GM12878 (cell line): ENCODE measurements at regions not wholly inside any gene's neighbourhood (a gene's known extent, or its start where the extent isn't known, plus 50 kb on each side); places are given as distances from the start of the nearest gene placed in this dataset.
A peak's percentile ranks its signal among the peaks of the same experiment; 100 is the strongest.

Source experiments
- ATAC-seq: fragments of 200-7000 bp; cut with Tn5 transposase; 3 replicates; pipeline ENCODE4 v1.9.1; 2020; ENCODE audit warnings: mild to moderate bottlenecking, moderate library complexity
- BruUV-seq: library from RNA; stranded (reverse); fragments of 400-500 nt; replicated peaks from 2 replicates; lab custom pipeline; 2021; lab: Mats Ljungman, UMichigan
- CTCF ChIA-PET: fragments of 300-600 bp; sonication (Branson Sonifier 250); formaldehyde crosslinking; extraction: SDS; loops from one replicate; lab custom pipeline; 2021; ENCODE audit warnings: inconsistent platforms; lab: Yijun Ruan, JAX
- POLR2A ChIA-PET: fragments of 350-600 bp; formaldehyde crosslinking; extraction: SDS; loops from one replicate; lab custom pipeline; 2021; ENCODE audit warnings: inconsistent platforms; lab: Charles Lee
- RAD21 ChIA-PET: fragments of 300-600 bp; sonication (Branson Sonifier 250); formaldehyde crosslinking; loops from one replicate; lab custom pipeline; 2023; ENCODE audit warnings: antibody characterized with exemption; ENCODE audit not compliant: unreplicated experiment; lab: Charles Lee
- SMC1A ChIA-PET: fragments of 300-600 bp; sonication (Branson Sonifier 250); formaldehyde crosslinking; loops from one replicate; lab custom pipeline; 2023; ENCODE audit not compliant: unreplicated experiment, uncharacterized antibody; lab: Charles Lee
- DNase-seq: peaks from one replicate; pipeline ENCODE4 v3.0.0-alpha.2; 2011; ENCODE audit warnings: low read depth, low spot score
- FAIRE-seq: peaks from 3 replicates; lab custom pipeline; 2011; peaks lifted over from hg19 to GRCh38; lab: Jason Lieb, UNC
- H2AFZ ChIP-seq: 2 replicates; pipeline ENCODE4 v1.6.0; 2011; ENCODE audit warnings: low read depth, low read length, control low read depth; ENCODE audit not compliant: control insufficient read depth
- H3K27ac ChIP-seq: 2 replicates; pipeline ENCODE4 v1.5.1; 2011; ENCODE audit warnings: control low read depth; ENCODE audit not compliant: control insufficient read depth, insufficient read depth
- H3K27me3 ChIP-seq, 2 experiments: replicated peaks in 1 of 2; 2 replicates each; pipeline versions ENCODE4 v1.6.0 to v1.6.1; 2011; ENCODE audit warnings: low read length in 1 of 2; ENCODE audit not compliant: control insufficient read depth in 2 of 2, insufficient read depth in 2 of 2
- H3K36me3 ChIP-seq, 2 experiments: 2 replicates each; pipeline ENCODE4 v1.5.1; 2011; ENCODE audit warnings: low read length in 1 of 2; ENCODE audit not compliant: control insufficient read depth in 2 of 2, insufficient read depth in 2 of 2
- H3K4me1 ChIP-seq: 2 replicates; pipeline ENCODE4 v1.6.1; 2011; ENCODE audit warnings: mild to moderate bottlenecking, low read length, moderate library complexity, mixed read lengths; ENCODE audit not compliant: control insufficient read depth, insufficient read depth
- H3K4me2 ChIP-seq: 2 replicates; pipeline ENCODE4 v1.6.0; 2011; ENCODE audit warnings: control low read depth; ENCODE audit not compliant: control insufficient read depth, insufficient read depth
- H3K4me3 ChIP-seq: fragments of 200-600 bp; sonication (generic); 2 replicates; pipeline ENCODE4 v1.5.1; 2016
- H3K79me2 ChIP-seq: 2 replicates; pipeline ENCODE4 v1.6.0; 2011; ENCODE audit warnings: low read length; ENCODE audit not compliant: control insufficient read depth, insufficient read depth
- H3K9ac ChIP-seq: 2 replicates; pipeline ENCODE4 v1.8.0; 2011; ENCODE audit warnings: low read length, control low read depth, mixed read lengths; ENCODE audit not compliant: control insufficient read depth, insufficient read depth
- H3K9me3 ChIP-seq: replicated peaks from 3 replicates; pipeline ENCODE4 v1.5.1; 2011; ENCODE audit warnings: mild to moderate bottlenecking, low read length; ENCODE audit not compliant: control insufficient read depth, insufficient read depth
- H4K20me1 ChIP-seq: 2 replicates; pipeline ENCODE4 v1.6.0; 2011; ENCODE audit not compliant: control insufficient read depth, insufficient read depth
- ATF7 ChIP-seq: fragments of 450-650 bp; IDR thresholded peaks from 2 replicates; pipeline ENCODE4 v1.6.1; 2016; ENCODE audit warnings: low read depth, mild to moderate bottlenecking
- BACH1 ChIP-seq: fragments of 450-650 bp; IDR thresholded peaks from 2 replicates; pipeline ENCODE4 v1.6.1; 2017; ENCODE audit warnings: mild to moderate bottlenecking, borderline replicate concordance
- BCL11A ChIP-seq: IDR thresholded peaks from 2 replicates; pipeline ENCODE4 v1.6.1; 2011; ENCODE audit warnings: low read depth, low read length
- BHLHE40 ChIP-seq, 2 experiments: fragments of 450-650 bp in 1 of 2; IDR thresholded peaks; 2 replicates each; pipeline ENCODE4 v1.6.1; 2011 to 2017; ENCODE audit warnings: low read depth in 2 of 2, borderline replicate concordance in 1 of 2, improper control_type of control experiment in 1 of 2, low read length in 1 of 2, mild to moderate bottlenecking in 1 of 2
- DPF2 ChIP-seq: fragments of 450-650 bp; IDR thresholded peaks from 2 replicates; pipeline ENCODE4 v1.6.1; 2017; ENCODE audit warnings: mild to moderate bottlenecking
- EP300 ChIP-seq, 2 experiments: fragments of 150-350 bp in 1 of 2; IDR thresholded peaks; 2 replicates each; pipeline ENCODE4 v1.6.1; 2011 to 2012; ENCODE audit warnings: low read depth in 2 of 2, low read length in 2 of 2, borderline replicate concordance in 1 of 2, improper control_type of control experiment in 1 of 2, inconsistent platforms in 1 of 2; ENCODE audit not compliant: control insufficient read depth in 1 of 2
- FOXK2 ChIP-seq: fragments of 450-650 bp; IDR thresholded peaks from 2 replicates; pipeline ENCODE4 v1.6.1; 2017; ENCODE audit warnings: mild to moderate bottlenecking, moderate library complexity
- GATAD2B ChIP-seq: fragments of 450-650 bp; conservative IDR thresholded peaks from 2 replicates; pipeline ENCODE4 v1.6.1; 2017; ENCODE audit warnings: low read depth, mild to moderate bottlenecking, moderate library complexity
- IKZF1 ChIP-seq: fragments of 450-650 bp; conservative IDR thresholded peaks from 2 replicates; pipeline ENCODE4 v1.6.1; 2017; ENCODE audit warnings: antibody characterized with exemption, mild to moderate bottlenecking
- IKZF2 ChIP-seq, 2 experiments: fragments of 450-650 bp; IDR thresholded peaks; 2 replicates each; pipeline ENCODE4 v1.6.1; 2017; ENCODE audit warnings: mild to moderate bottlenecking in 2 of 2, moderate library complexity in 2 of 2
- MEF2B ChIP-seq: fragments of 450-650 bp; IDR thresholded peaks from 2 replicates; pipeline ENCODE4 v1.6.1; 2018; ENCODE audit warnings: mild to moderate bottlenecking, moderate library complexity; ENCODE audit not compliant: partially characterized antibody, poor library complexity, severe bottlenecking
- MTA2 ChIP-seq: fragments of 450-650 bp; IDR thresholded peaks from 2 replicates; pipeline ENCODE4 v1.6.1; 2016; ENCODE audit warnings: low read depth, mild to moderate bottlenecking, moderate library complexity
- NBN ChIP-seq: fragments of 450-650 bp; IDR thresholded peaks from 2 replicates; pipeline ENCODE4 v1.6.1; 2016
- NFYA ChIP-seq: IDR thresholded peaks from 2 replicates; pipeline ENCODE4 v1.6.1; 2011; ENCODE audit warnings: low read depth, mild to moderate bottlenecking, low read length, improper control_type of control experiment, borderline replicate concordance
- NR2C1 ChIP-seq: fragments of 450-650 bp; IDR thresholded peaks from 2 replicates; pipeline ENCODE4 v1.6.1; 2017; ENCODE audit warnings: antibody characterized with exemption, mild to moderate bottlenecking, moderate library complexity
- NR2F1 ChIP-seq: fragments of 450-650 bp; conservative IDR thresholded peaks from 2 replicates; pipeline ENCODE4 v1.6.1; 2017; ENCODE audit warnings: mild to moderate bottlenecking
- NRF1 ChIP-seq: conservative IDR thresholded peaks from 2 replicates; pipeline ENCODE4 v1.6.1; 2011; ENCODE audit warnings: mild to moderate bottlenecking, low read depth, low read length, improper control_type of control experiment
- PAX5 ChIP-seq: IDR thresholded peaks from 2 replicates; pipeline ENCODE4 v1.6.1; 2011; ENCODE audit warnings: low read depth, low read length, borderline replicate concordance
- RUNX3 ChIP-seq: IDR thresholded peaks from 2 replicates; pipeline ENCODE4 v1.6.1; 2012; ENCODE audit warnings: low read length, inconsistent platforms
- SIX5 ChIP-seq: IDR thresholded peaks from 2 replicates; pipeline ENCODE4 v1.6.1; 2011; ENCODE audit warnings: mild to moderate bottlenecking, low read depth, low read length, moderate library complexity; ENCODE audit not compliant: severe bottlenecking
- SPI1 ChIP-seq: IDR thresholded peaks from 2 replicates; pipeline ENCODE4 v1.6.1; 2011; ENCODE audit warnings: low read depth, mild to moderate bottlenecking, low read length, moderate library complexity, borderline replicate concordance; ENCODE audit not compliant: insufficient read depth
- TCF12 ChIP-seq: IDR thresholded peaks from 2 replicates; pipeline ENCODE4 v1.6.1; 2011; ENCODE audit warnings: low read depth, mild to moderate bottlenecking, low read length
- ZNF274 ChIP-seq: IDR thresholded peaks from one replicate; pipeline ENCODE4 v1.8.0; 2011; ENCODE audit not compliant: insufficient read length, insufficient read depth
- WGBS: methylation state at CpG from one replicate; pipeline ENCODE4 v1.1.6; 2016; ENCODE audit warnings: low lambda C conversion rate; ENCODE audit not compliant: insufficient replicate concordance, insufficient coverage; ENCODE audit errors: missing lambda C conversion rate; 5-methylcytosine and 5-hydroxymethylcytosine counted together
- in situ Hi-C: fragments of 300-500 bp; cut with MboI; formaldehyde crosslinking; loops from 9 replicates; pipeline ENCODE4 v1.14.3; 2018; ENCODE audit warnings: mixed read lengths
- intact Hi-C: fragments of 100-400 bp; cut with micrococcal nuclease; formaldehyde crosslinking; loops from one replicate; pipeline ENCODE4 v1.14.2; 2022; ENCODE audit not compliant: unreplicated experiment
- TF ChIP-seq, protein P1 (sequence below): fragments of 450-650 bp; IDR thresholded peaks from 2 replicates; pipeline ENCODE4 v1.6.1; 2016; ENCODE audit warnings: mild to moderate bottlenecking

DNA sequence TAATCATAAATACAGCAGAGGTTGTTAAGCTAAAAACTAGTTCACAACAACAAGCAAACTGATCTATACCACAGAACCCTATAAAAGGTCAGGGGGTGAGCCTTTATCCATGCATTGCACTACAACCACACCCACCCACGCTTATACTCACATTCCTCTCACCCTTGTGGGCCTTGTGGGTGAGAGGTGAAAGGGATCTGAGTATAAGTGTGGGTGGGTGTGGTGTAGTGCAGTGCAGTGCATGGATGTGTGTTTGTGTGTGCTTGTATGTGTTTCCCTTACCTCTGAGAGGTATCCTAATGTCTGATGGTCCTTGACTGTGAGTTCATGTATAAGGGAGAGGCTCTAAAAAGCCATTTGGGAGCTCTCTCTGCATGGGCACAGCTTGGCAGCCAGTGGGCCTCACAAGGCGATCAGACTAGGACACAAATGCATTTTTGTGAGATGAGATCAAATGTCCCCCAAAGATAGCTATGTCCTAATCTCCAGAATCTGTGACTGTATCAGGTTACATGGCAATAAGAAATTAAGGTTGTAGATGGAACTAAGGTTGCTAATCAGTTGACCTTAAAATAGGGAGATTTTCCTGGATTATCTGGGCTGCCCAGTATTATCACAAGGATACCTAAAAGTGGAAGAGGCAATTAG, 95.5 kb upstream of the DPT start:
- BruUV-seq, result no TSS peak
- 0% methylated on average over 2 of the region's 2 CpGs for WGBS
- H3K79me2 ChIP-seq, result no peaks in the 10 kb centered on the region
- H3K4me3 ChIP-seq, result no peak overlapping the region
- intact Hi-C loops, result no loop called here
- no peak overlapping the region for H2AFZ ChIP-seq
- ChIA-PET POLR2A (interaction anchor here (1.1 kb wide), 1 partner anchor 9 kb away, joined by 3 read pairs; no protein-coding TSS in a partner anchor), RAD21 (interaction anchor here (0.9 to 1.4 kb wide), 4 partner anchors 9 to 285 kb away, joined by 3 to 5 read pairs (median 4); no protein-coding TSS in a partner anchor), CTCF (interaction anchor here (0.9 to 1.2 kb wide), 2 partner anchors 25 to 188 kb away, joined by 3 to 4 read pairs; no protein-coding TSS in a partner anchor), SMC1A (interaction anchor here (0.7 to 1.1 kb wide), 6 partner anchors 9 to 283 kb away, joined by 3 to 4 read pairs (median 3); no protein-coding TSS in a partner anchor)
- no peak overlapping the region for H3K4me2 ChIP-seq
- H3K27me3 ChIP-seq, result no peaks in the 10 kb centered on the region
- no peak for FAIRE-seq
- H3K27ac ChIP-seq, result no peak overlapping the region
- ATAC-seq, result peak; percentile 42
- TF ChIP-seq BACH1 (peak; percentile 21; the same call in 1 of the 2 replicates), NFYA (no peak), MTA2 (peak; percentile 73), MEF2B (peak; percentile 48), IKZF1 (peak; percentile 83), GATAD2B (0 out of 2 replicates have a peak, but pooled peaks have one; percentile 41), NBN (no peak), FOXK2 (no peak), ATF7 (0 out of 2 replicates have a peak, but pooled peaks have one; percentile 27), SPI1 (peak; percentile 42; the same call in 1 of the 2 replicates), IKZF2 (IDR thresholded peaks at IDR 0.05) (peak; percentile 74 to 80; a peak in 3 of 4 replicates), PAX5 (0 out of 2 replicates have a peak, but pooled peaks have one; percentile 42), ZNF274 (no peak), SIX5 (no peak), BCL11A (0 out of 2 replicates have a peak, but pooled peaks have one; percentile 58), NRF1 (no peak), NR2C1 (peak; percentile 26; the same call in 1 of the 2 replicates), TCF12 (no peak), BHLHE40 (IDR thresholded peaks at IDR 0.05; ENCODE audit: borderline replicate concordance in 1 of 2, low read depth in 2 of 2, low read length in 1 of 2) (peak; percentile 63 to 82; a peak in 3 of 4 replicates), RUNX3 (peak; percentile 47), DPF2 (peak; percentile 91), EP300 (IDR thresholded peaks at IDR 0.05; ENCODE audit: borderline replicate concordance in 1 of 2, control insufficient read depth in 1 of 2, low read depth in 2 of 2, low read length in 2 of 2) (0 out of 4 replicates have a peak, but pooled peaks of 1 of the 2 experiments have one; percentile 35), NR2F1 (peak; percentile 98)
- TF ChIP-seq, protein P1, sequence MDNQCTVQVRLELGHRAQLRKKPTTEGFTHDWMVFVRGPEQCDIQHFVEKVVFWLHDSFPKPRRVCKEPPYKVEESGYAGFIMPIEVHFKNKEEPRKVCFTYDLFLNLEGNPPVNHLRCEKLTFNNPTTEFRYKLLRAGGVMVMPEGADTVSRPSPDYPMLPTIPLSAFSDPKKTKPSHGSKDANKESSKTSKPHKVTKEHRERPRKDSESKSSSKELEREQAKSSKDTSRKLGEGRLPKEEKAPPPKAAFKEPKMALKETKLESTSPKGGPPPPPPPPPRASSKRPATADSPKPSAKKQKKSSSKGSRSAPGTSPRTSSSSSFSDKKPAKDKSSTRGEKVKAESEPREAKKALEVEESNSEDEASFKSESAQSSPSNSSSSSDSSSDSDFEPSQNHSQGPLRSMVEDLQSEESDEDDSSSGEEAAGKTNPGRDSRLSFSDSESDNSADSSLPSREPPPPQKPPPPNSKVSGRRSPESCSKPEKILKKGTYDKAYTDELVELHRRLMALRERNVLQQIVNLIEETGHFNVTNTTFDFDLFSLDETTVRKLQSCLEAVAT, result peak; percentile 39; the same call in 1 of the 2 replicates
- DNase-seq, result no peak
- no peak overlapping the region for H3K9ac ChIP-seq
- H4K20me1 ChIP-seq, result no peaks in the 10 kb centered on the region
- no peaks in the 10 kb centered on the region for H3K4me1 ChIP-seq
- in situ Hi-C loops, result no loop called here
- no peaks in the 10 kb centered on the region for H3K36me3 ChIP-seq
- H3K9me3 ChIP-seq, result no peaks in the 10 kb centered on the region
